PFSK-1 (cell line): ENCODE measurements at regions not wholly inside any gene's neighbourhood (a gene's known extent, or its start where the extent isn't known, plus 50 kb on each side); places are given as distances from the start of the nearest gene placed in this dataset.

Experiments used
- POLR2AphosphoS5 ChIP-seq: IDR thresholded peaks from 2 replicates; pipeline ENCODE4 v1.6.1; 2012; ENCODE audit warnings: low read depth, mild to moderate bottlenecking, control low read depth, low read length, moderate library complexity
- SIN3A ChIP-seq: IDR thresholded peaks from 2 replicates; pipeline ENCODE4 v1.6.1; 2012; ENCODE audit warnings: mild to moderate bottlenecking, low read length, moderate library complexity, borderline replicate concordance; ENCODE audit not compliant: insufficient read depth
- TAF1 ChIP-seq: IDR thresholded peaks from 2 replicates; pipeline ENCODE4 v1.6.1; 2012; ENCODE audit warnings: low read length, control low read depth, borderline replicate concordance; ENCODE audit not compliant: insufficient read depth

DNA sequence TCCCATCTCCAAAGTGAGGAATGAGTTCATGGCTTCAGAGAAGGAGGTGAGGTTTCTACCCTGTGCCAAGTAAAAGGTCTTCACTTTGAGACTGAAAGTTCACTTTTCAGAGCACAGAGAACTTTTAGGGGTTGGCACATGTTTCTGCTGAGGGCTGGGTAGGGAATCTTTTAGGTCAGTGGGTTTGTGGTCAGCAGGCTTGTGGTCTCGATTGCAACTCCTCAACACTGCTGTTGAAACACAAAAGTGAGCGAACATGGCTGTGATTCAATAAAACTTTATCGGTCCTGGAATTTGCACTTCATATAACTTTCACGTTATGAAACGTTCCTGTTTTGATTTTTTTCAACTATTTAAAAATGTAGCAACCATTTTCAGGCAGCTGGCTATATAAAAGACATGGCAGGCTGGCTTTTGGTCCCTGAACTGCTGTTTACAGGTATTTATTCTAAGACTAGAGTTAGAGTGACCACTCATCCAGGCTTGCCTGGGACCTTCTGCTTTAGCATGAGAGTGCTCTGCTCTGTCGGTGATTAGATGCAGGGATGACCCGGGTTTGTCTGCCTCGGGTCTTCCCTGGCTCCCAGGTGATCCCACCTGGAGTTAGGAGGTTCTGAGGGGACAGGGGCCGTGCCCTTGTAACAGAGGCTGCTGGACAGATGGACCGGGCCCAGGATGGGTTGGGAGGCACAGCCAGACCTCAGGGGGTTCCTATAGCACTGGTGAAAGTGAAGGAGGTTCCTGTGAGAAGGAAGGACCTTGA is 62.7 kb upstream of the TAF1B start:
- TF ChIP-seq POLR2AphosphoS5 (no peak), SIN3A (no peak), TAF1 (no peak)
